Pancreas (tissue), 10 donors: ENCODE measurements at regions not wholly inside any gene's neighbourhood (a gene's known extent, or its start where the extent isn't known, plus 50 kb on each side); places are given as distances from the start of the nearest gene placed in this dataset.

ENCODE experiments used
- ATAC-seq, 4 donors: fragments of 200-7000 bp; cut with Tn5 transposase; one replicate each; pipeline versions ENCODE4 v1.8.0 to v1.9.1; 2020; ENCODE audit warnings: mild to moderate bottlenecking in 4 of 4, moderate library complexity in 4 of 4
- DNase-seq, 6 donors: peaks; one replicate each; pipeline ENCODE4 v3.0.0-alpha.2; 2020
- FAIRE-seq: peaks from 2 replicates; lab custom pipeline; 2012; peaks lifted over from hg19 to GRCh38; lab: Jason Lieb, UNC
- H3K27ac ChIP-seq, 4 donors: fragments of 200-600 bp; sonication (generic); 1 replicate in 3 of 4; 2 replicates in 1 of 4; pipeline versions ENCODE4 v1.5.0 to v1.8.0; 2020
- H3K27me3 ChIP-seq, 4 donors: fragments of 200-600 bp; one replicate each; pipeline ENCODE4 v1.8.0; 2021
- H3K36me3 ChIP-seq, 3 donors: fragments of 200-600 bp; sonication (generic) in 1 of 3; one replicate each; pipeline versions ENCODE4 v1.5.0 to v1.8.0; 2020 to 2021
- H3K4me1 ChIP-seq, 3 donors: fragments of 200-600 bp; one replicate each; pipeline ENCODE4 v1.8.0; 2021
- H3K4me3 ChIP-seq, 4 donors: fragments of 200-600 bp; sonication (generic) in 2 of 4; one replicate each; pipeline versions ENCODE4 v1.5.0 to v1.8.0; 2020 to 2021
- H3K9me3 ChIP-seq, 4 donors: fragments of 200-600 bp; one replicate each; pipeline ENCODE4 v1.8.0; 2021
- WGBS, 2 donors: extraction: QIAGEN DNeasy Blood & Tissue Kit; methylation state at CpG; one replicate each; pipeline ENCODE4 v1.1.7; 2013; 5-methylcytosine and 5-hydroxymethylcytosine counted together
- intact Hi-C, 3 donors: fragments of 100-400 bp; cut with DNase I; formaldehyde crosslinking; loops; one replicate each; pipeline versions ENCODE4 v1.11.1 to v1.14.2; 2022
- TF ChIP-seq, protein P1 (sequence below), 4 donors: fragments of 200-600 bp; sonication (generic) in 3 of 4; IDR thresholded peaks; one replicate each; pipeline versions ENCODE4 v1.5.0 to v1.8.0; 2021; ENCODE audit warnings: antibody characterized with exemption in 4 of 4
- donor health status: healthy with polysubstance abuse.
- donor health status: DM: no; HTN: no; CAD: no; lungs with moderate emphysema.
- donor health status: DM: no; HTN: no; CAD: no.
- donor health status: control.
- donor health status: control.
- donor health status: Bipolar disorder and iron deficiency.
- donor health status: DM: yes; HTN: yes; CAD: no.
- donor health status: DM: no; HTN: no; CAD: no.
- donor health status: DM: no; HTN: no; CAD: no.
- donor health status: DM: yes; HTN: yes; CAD: no.

DNA sequence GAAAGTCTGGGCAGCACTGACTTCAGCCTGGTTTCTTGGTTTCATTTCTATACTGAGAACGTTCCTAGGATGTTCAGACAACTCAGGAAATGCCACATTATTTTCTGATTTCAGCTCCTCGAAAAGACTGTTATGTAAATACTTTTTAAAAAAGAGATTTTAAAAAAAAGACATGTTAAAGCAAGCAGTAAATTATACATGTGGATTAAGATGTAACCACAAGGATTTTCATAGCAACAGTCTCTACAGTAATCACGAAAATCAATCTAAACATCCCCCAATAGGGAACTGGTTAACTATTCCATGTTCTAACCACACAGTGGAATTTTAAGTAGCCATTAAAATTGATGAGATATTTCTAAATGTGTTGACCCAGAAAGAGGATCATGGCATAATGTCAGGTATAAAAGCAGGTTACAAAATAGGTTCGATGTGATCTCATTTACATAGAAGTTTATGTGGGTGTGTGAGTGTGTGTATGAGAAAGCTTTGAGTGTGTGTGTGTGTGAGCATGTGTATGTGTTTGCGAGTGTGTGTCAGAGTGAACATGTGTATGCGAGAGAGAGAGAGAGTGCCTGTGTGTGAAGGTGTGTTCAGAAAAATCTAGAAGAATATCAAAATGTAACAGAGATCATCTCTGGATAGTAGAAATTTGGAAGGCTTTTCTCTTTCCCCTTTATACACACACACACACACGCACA lies 63.0 kb upstream of the ERCC4 start:
- FAIRE-seq (no peak), ATAC-seq (no peak)

DNA sequence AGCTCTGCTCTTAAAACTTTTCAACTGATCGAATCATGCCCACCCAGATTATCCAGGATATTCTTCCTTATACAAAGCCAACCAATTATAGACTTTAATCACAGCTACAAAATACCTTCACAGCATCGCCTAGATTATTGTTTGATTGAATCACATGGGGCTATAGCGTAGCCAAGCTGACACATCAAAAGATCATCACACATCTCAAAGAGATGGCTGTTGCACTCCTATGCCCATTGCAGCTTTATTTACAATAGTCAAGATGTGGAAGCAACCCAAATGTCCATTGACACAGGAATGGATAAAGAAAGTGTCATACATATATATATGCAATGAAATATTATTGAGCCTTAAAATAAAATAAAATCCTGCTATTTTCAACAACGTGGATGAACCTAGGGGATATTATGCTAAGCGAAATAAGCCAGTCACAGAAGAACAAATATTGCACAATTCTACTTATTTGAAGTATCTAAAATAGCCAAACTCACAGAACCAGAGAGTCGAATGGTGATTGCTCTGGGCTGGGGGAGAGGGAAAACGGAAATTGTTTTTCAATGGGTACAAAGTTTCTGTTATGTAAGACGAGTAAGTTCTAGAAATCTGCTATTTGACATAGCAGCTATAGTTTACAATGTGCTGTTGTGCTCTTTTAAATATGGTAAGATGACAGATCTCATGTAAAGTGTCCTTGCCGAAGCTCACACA lies 60.9 kb upstream of the ERCC4 start:
- Histone ChIP-seq H3K4me3 (no peak overlapping the region), H3K27me3 (no peaks in the 10 kb centered on the region), H3K4me1 (no peaks in the 10 kb centered on the region), H3K27ac (no peak overlapping the region), H3K9me3 (no peaks in the 10 kb centered on the region), H3K36me3 (no peaks in the 10 kb centered on the region)
- no peak for DNase-seq
- no peak for FAIRE-seq
- intact Hi-C loops: no loop called here
- TF ChIP-seq, protein P1, sequence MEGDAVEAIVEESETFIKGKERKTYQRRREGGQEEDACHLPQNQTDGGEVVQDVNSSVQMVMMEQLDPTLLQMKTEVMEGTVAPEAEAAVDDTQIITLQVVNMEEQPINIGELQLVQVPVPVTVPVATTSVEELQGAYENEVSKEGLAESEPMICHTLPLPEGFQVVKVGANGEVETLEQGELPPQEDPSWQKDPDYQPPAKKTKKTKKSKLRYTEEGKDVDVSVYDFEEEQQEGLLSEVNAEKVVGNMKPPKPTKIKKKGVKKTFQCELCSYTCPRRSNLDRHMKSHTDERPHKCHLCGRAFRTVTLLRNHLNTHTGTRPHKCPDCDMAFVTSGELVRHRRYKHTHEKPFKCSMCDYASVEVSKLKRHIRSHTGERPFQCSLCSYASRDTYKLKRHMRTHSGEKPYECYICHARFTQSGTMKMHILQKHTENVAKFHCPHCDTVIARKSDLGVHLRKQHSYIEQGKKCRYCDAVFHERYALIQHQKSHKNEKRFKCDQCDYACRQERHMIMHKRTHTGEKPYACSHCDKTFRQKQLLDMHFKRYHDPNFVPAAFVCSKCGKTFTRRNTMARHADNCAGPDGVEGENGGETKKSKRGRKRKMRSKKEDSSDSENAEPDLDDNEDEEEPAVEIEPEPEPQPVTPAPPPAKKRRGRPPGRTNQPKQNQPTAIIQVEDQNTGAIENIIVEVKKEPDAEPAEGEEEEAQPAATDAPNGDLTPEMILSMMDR (IDR thresholded peaks at IDR 0.05): no peak
- 37 to 48% methylated on average over 9 of the region's 9 CpGs for WGBS, 2 donors
- no peak for ATAC-seq

More for the DNA sequence above, 63.0 kb upstream of the ERCC4 start:
- no peak overlapping the region for H3K27ac ChIP-seq
- 49 to 56% methylated on average over 7 of the region's 7 CpGs for WGBS, 2 donors
- H3K9me3 ChIP-seq: no peaks in the 10 kb centered on the region
- H3K4me3 ChIP-seq: no peak overlapping the region
- no peaks in the 10 kb centered on the region for H3K36me3 ChIP-seq
- H3K27me3 ChIP-seq: no peaks in the 10 kb centered on the region
- H3K4me1 ChIP-seq: no peaks in the 10 kb centered on the region
- TF ChIP-seq, protein P1 (IDR thresholded peaks at IDR 0.05): no peak
- no peak for DNase-seq
- intact Hi-C loops: no loop called here

DNA sequence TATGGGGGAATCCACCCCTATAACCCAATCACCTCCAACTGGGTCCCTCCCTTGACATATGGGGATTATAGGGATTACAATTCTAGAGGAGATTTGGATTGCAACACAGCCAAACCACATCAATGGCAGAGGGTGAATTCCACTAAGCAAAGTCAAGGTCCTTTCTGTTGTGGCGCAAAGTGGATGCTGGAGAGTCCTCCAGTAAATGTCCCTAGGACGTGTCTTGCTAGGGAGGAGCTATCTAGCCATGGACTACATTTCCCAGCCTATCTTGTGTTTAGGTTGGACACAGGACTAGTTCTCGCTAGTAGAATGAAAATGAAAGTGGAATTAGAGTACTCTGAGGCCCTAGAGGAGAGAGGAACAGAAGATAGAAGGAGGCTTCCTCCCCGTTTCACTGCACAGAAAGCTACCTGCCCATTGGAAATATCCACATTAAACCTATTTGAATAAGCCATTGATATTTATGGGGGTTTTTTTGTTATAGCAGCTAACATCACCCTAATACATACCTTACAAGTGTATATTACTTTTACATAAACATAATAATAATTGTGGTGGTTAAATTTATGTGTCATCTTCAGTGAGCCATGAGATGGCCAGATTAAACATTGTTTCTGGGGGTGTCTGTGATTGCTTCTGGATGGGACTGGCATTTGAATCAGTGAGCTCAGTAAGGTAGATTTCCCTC lies 56.7 kb upstream of the ERCC4 start:
- intact Hi-C loops: no loop called here
- ATAC-seq: no peak

DNA sequence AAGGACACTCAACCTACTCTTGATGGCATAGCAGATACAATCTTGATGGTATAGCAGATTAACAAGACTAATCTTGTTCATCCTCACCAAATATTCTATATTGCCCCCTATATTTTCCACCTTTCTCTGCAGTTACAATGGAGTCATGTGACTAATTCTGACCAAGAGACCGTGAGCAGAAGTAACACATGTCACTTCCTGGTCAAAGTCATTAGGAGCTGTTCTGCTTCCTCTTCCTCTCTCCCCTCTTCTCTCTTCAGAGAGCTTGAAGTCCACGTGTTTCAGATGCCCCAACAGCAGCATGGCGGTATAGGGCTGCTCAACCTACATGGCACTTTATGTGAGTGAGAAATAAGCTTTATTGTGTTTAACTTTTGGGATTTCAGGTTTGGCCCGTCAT lies 55.3 kb upstream of the ERCC4 start:
- H3K27ac ChIP-seq: no peak overlapping the region
- FAIRE-seq: no peak
- TF ChIP-seq, protein P1 (IDR thresholded peaks at IDR 0.05): no peak
- no peaks in the 10 kb centered on the region for H3K27me3 ChIP-seq
- WGBS, 2 donors: 59 to 68% methylated on average over 4 of the region's 4 CpGs
- intact Hi-C loops: loop anchor here in 1 of 3 donors (5.0 kb wide), 1 partner anchor 53 kb away; no protein-coding TSS in a partner anchor
- H3K36me3 ChIP-seq: no peaks in the 10 kb centered on the region
- H3K4me1 ChIP-seq: no peaks in the 10 kb centered on the region
- no peak for ATAC-seq
- DNase-seq: no peak
- H3K4me3 ChIP-seq: no peak overlapping the region
- H3K9me3 ChIP-seq: no peaks in the 10 kb centered on the region

More for the DNA sequence above, 56.7 kb upstream of the ERCC4 start:
- TF ChIP-seq, protein P1 (IDR thresholded peaks at IDR 0.05): no peak
- DNase-seq: no peak
- no peak overlapping the region for H3K4me3 ChIP-seq
- no peaks in the 10 kb centered on the region for H3K27me3 ChIP-seq
- H3K36me3 ChIP-seq: no peaks in the 10 kb centered on the region
- H3K9me3 ChIP-seq: no peaks in the 10 kb centered on the region
- no peak for FAIRE-seq
- WGBS, 2 donors: 89 to 94% methylated on average over 4 of the region's 4 CpGs
- no peak overlapping the region for H3K27ac ChIP-seq
- H3K4me1 ChIP-seq: no peaks in the 10 kb centered on the region
